HG03432 (cell line): ENCODE measurements at regions not wholly inside any gene's neighbourhood (a gene's known extent, or its start where the extent isn't known, plus 50 kb on each side); places are given as distances from the start of the nearest gene placed in this dataset.

ENCODE experiments used
- ATAC-seq: cut with Tn5 transposase; IDR thresholded peaks from one replicate; pipeline ENCODE4 v1.9.1; 2021; ENCODE audit warnings: mild to moderate bottlenecking, moderate library complexity; ENCODE audit not compliant: unreplicated experiment

DNA sequence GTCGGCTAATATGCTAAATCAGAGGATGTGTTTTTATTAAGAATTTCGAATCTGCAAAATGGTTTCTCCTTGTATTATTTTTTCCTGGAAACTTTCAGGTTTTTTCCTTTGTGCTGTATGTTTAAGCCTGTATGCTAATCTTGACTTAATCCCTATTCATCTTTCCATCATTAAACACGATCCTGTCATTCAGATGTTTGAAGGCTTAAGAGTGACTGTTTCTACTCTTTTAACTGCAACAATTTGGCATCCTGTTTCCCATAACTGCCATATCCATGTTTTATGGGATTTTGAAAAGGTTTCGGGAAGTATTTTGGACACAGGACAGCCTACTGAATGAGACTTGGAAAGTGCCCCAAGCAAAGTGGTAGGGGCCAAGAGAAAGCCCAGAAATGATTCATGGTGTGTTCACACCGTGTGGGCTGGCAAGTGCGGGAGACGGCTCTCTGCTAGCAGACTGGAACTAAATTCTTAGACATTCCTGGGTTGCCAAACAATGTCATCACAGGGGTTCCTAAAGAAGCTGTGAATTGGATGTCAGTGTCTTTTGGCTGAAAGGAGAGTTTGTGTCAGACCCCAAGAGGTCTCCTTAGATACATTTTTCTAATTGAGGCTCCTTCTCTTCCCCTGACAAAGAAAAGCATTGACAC lies 125.4 kb upstream of the ADAMTS16 start:
- ATAC-seq: no peak

DNA sequence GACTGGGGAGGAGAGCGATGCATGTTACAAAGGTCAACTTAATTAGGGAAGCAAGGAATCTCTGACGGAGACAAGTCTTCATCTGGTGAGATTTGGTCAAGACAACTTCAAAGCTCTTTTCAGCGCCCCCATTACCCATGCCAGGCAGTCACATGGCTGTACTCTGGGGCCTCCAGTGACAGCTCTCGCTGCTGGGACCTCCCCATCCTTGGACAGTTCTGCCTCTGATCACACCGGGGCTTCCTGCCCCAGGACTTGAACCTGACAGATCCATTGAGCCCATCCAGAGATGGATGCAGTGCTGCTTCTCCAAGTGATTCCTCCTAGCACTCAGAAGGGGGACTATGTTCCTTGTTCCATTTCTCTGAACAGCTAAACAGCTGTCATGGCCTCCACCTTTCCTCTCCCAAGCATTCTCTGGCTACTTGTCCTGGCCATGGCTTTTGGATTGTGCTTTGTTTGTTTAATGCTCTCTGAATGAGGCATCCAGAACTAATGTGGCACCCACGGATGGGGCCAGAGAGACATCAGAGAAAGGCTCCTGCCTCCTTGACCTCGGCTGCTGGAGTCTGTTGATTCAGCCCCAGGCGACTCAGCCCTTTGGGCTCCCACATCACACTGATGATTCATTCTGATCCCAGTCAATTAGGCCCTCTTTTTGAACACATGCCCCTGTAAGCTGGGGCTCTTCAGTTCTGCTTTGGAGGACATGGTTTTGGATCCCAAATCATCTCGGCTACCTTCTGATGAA lies 122.1 kb upstream of the ADAMTS16 start:
- ATAC-seq: peak; percentile 68

DNA sequence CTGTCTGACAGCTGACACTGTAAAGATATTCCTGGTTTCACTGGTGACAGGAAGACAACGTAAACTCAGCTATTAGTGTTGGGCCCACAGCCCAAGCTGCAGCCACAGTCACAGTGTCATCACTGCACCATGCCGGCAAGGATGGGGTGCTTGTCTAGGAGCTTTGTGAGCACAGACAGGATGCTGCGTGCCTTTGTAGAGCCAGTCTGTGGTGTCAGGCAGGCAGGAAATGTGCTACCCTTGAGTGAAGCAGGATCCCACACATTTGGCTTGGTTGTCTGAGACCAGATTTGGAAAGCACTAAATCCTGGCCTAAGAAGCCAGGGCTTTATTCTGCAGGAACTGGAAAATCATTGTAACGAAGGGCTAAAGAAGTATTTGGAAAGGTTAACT lies 121.6 kb upstream of the ADAMTS16 start:
- peak; percentile 41 for ATAC-seq

DNA sequence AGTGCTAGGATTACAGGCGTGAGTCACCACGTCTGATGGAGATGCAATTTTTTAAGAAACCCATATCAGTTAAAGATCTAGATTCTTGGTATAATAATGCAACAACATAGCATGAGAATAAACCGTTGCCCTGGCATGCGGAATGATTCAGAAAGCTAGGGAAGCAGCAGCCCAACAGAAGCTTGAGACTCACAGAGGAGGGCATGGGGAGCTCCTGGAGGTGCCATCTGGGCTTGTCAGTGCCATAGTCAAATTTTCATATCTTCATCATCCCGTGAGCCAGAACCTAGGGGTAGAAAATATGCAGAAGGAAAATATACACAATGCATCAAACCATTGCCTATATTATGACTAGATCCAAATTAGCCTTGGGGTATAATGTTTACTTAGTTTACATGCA lies 118.7 kb upstream of the ADAMTS16 start:
- ATAC-seq: no peak

DNA sequence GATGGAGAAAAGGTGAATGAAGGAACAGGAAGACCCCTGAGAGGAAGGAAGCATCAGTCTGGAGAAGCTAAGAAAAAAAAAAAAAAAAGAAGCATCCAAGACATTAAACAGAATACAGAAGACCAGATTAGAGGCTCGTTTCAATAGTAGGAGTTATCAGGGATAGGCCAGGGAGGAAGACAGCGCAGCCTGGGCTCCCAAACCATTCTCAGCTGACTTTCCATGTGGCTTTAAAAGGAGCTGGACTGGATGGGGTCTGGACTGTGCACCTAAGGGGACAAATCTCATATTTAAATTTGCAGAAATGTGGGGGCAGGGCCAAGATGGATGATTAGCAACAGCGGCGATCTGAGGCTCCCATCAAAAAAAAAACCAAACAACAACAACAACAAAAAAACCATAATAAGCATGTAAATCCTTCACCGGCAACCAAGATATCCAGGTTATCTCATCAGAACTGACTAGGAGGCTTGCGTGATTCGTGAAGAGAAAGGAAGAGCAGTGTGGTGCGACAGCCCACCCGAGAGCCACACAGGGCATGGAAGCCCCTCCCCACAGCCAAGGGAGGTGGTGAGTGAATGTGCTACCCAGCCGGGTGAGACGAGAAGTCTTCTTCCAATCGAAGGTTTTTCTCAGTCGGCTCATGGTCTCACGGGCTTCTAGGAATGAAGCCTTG lies 114.9 kb upstream of the ADAMTS16 start:
- ATAC-seq: no peak

DNA sequence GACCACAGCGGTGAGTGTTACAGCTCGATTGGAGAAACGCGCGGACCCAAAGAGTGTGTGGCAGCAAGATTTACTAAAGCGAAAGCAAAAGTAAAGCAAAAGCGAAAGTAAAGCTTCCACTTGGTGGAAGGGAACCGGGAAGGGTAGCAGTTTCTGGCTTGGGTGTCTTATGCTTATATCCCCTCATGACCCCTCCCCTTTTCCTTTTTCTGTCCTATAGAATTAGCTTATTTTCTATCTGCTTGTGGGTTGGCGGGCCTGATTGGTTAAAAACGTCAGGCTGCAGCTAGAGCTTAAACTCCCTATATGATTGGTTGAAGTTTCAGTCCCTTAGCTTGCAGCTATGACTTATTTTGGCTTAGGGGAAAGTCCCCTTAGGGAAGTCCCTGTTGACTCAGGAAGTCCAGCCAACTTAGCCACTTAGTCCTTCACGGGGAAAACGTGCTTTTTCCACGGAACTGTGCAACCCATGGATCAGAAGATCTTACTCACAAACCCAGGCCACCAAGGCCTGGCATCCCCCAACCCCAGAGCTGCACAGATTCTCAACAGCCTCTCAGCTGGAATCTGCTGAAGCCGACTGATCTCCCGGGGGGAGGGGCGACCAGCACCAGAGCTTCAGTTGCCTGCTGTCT lies 114.2 kb upstream of the ADAMTS16 start:
- ATAC-seq: peak; percentile 62

DNA sequence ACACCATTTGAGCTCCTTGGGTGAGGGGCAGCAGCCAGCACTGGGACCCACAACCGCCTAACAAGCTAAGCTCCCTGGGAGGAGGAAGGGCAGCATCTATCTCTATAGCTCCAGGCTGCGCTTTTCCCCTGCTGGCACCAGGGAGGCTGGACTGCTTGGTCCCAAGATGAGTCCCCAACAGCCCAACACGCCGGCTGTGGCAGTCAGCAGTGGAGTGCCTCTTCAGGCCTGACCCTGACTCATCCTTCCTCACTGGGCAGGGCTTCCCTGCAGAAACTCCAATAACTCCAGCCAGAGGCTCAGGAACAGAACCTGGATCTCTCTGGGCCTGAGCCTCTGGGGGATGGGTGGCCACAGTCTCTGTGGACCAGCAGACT lies 113.7 kb upstream of the ADAMTS16 start:
- no peak for ATAC-seq

DNA sequence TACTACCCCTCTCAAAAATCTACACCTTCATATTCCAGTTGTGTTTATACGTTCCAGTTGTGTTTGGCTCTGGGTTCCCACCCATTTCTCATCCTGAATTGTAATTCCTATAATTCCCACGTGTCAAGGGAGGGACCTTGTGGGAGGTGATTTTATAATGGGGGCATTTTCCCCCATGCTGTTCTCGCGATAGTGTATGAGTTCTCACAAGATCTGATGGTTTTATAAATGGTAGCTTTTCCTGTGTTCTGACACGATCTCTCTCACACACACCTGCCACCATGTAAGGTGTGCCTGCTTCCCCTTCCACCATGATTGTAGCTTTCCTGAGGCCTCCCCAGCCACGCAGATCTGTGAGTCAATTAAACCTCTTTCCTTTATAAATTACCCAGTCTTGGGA lies 108.5 kb upstream of the ADAMTS16 start:
- no peak for ATAC-seq

DNA sequence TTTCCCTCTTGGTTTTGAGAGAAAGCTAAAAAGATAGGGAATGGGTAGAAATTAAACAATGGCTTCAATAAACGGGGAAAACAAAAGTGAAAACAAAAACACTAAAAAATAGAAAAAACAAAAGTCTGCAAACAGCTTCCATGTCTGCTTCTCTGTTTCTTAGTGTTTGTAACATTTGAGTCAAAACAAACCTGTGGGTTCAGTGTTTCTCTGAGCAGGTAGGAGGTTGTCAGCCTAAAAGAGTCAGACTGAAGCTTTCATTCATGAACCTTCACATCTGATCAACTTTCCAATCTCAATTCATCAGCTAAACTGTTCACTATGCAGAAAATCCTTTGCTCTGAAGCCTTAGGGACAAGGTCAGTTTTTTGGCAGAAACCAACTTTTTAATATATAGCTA lies 102.5 kb upstream of the ADAMTS16 start:
- no peak for ATAC-seq

DNA sequence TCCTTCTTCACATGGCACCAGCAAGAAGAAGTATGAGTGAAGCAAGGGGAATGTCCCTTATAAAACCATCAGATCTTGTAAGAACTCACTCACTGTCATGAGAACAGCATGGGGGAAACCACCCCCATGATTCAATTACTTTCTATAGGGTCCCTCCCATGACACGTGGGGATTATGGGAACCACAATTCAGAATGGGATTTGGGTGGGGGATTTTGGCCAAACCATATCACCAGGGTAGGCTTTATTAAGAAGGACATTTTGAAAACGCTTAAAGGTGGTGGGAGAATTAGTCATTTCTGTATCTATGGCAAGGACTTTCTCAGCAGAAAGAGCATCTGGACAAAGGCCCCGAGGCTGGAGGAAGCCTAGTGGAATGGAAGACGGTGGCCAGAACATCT lies 100.2 kb upstream of the ADAMTS16 start:
- ATAC-seq: no peak

DNA sequence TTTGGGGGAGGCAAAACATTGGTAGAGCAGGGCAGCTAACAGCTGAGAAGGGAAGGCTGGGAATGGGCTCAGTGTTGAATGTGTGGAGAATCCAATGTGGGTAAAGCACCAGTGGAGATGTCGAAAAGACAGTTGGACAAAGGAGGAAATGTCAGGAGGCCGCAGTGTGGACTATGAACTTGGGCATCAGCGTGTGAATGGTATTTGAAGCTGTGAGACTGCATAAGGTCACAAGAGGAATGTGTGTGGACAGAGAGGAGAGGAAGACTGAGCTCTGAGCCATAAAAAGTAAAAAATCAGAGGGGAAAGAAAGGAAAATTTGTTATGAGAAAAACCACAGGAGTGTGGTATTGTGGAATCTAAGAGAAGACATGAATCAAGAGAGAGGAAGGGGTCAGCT lies 99.4 kb upstream of the ADAMTS16 start:
- no peak for ATAC-seq

DNA sequence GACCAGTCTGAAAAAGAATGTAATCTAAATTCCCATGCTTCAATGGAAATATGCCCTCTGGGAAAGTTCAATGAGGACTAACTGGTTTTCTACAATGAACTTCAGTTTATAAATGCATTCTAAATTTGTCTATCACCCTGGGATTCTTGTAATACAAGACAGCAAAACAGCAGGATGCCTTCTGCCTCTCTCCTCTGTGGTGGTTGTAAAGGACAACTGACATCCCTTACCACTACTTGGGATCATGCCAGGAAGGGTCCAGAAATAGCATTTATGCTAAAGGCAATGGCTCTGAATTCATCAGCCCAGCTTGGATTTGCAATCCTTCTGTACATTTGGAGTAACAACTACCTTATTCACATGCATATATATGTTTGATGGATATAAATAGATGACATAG lies 97.3 kb upstream of the ADAMTS16 start:
- ATAC-seq: no peak

DNA sequence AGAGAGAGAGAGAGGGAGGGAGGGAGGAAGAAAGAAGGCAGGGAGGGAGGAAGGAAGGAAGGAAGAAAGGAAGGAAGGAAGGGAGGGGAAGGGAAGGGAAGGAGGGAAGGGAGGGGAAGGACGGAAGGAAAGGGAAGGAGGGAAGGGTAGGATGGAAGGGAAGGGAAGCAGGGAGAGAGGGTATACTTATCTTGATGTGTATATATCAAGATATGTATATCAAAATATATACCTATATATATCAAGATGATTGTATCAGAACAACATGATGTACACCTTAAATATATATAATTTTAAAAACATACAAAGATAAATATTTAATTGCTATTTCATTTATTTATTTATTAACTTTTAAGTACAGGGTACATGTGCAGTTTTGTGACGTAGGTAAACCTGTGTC lies 96.8 kb upstream of the ADAMTS16 start:
- ATAC-seq: no peak

DNA sequence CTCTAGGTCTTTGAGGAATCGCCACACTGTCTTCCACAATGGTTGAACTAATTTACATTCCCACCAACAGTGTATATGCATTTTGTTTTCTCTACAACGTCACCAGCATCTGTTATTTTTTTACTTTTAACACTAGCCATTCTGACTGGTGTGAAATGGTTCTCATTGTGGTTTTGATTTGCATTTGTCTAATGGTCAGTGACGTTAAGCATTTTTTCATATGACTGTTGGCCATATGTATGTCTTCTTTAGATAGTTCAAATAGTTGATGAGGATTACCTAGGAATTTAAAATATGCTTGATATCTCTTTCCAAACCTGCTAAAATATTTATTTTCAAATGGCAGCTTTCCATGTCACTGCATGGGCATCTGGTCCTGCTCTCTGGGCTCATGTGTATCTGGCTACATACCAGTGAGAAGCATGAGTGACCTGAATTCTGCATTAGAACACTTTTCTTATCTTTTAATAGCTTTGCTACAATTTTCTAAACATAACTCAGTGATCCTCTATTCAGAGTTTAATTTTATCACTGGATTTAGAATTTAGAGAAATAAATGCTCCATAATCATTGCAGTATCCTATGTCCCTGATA lies 95.8 kb upstream of the ADAMTS16 start:
- ATAC-seq: no peak

DNA sequence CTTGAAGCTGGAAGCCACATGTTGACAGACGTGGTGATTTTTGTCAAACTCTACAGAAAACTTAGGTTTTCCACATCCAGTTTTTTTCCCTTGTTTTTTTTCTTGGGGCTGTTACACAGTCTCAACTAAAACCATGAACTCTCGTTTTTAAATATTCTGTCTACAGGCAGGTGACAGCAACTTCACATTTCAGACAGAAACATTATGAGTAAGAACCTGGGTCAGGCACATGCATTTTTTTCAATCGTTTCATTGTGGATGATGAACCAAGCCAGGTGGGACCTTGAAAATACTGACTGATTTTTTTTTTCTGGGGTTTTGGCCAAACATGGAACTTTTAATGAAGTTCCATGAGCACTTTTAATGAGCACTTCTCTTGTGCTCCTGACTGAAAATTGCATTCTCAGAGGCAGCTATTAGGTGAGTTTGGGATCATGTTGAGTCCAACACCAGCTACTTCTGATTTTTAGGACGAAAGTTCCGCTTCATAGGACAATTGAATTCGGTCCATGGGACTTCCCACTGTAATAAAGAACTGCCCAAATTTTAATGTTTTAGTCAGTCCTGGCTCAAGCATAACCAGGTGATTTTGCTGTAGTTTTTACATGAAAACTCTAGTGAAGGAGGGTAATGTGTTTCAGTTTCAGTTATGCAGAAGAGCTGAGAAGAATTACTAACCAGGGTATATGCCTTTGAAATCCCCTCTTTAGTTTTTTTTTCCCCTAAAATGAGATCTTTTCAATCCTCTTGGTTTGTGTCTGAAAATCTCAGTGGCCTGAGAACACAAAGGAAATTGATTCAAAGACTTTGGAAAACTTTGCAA lies 93.2 kb upstream of the ADAMTS16 start:
- peak; percentile 90 for ATAC-seq

DNA sequence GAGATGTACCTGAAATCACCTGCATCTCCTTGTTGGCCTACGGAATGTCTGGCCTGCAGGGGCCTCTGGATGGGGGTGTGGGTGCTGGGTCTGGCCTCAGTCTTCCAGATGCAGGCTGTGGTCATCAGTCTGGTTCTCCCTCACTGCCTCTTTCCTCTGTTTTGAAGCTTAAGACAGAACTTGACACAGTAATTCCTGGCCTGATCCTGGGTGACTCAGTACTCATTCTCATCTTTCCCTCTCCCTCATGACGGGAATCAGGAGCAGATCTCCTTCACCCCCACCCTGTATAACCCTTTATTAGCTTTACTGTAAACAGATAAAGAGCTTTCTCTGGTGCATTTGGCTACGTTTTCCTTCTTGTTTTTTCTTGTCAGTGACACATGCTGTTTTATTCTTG lies 89.3 kb upstream of the ADAMTS16 start:
- no peak for ATAC-seq

DNA sequence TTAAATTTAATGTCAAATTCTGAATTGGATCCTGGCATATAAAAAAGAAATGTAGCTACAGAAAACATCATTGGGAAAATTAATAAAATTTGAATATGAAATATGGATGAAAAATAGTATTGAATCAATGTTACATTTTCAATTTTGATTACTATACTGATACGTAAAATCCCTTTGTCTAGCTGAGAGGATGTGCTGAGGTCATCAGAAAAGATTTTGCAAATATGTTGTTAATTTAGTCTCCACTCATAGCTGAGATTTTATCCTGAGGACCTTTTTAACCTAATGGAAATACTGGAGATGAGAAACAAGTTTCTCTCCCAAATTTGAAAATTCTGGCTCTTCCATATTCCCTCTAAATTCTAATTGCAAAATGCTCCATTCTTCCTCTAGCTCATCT lies 84.4 kb upstream of the ADAMTS16 start:
- ATAC-seq: no peak

DNA sequence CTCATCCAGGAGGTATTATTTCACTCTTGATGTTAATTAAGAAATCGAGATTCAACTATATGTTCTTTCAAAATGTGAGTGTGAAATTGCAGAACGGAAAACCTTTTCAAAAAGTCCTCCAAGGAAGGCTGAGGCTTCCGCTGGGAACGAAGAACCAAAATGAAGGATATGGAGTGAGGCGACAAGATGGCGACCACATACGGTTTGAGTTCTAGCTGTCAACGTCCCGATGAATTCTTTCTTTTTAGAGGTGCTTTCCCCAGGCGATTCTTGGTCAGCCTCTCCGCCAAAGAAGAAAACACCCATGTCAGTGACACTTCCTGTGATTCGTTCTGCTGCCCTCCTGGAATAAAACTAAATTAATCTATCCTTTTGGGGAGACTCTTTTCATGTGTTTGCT lies 78.3 kb upstream of the ADAMTS16 start:
- ATAC-seq: no peak

DNA sequence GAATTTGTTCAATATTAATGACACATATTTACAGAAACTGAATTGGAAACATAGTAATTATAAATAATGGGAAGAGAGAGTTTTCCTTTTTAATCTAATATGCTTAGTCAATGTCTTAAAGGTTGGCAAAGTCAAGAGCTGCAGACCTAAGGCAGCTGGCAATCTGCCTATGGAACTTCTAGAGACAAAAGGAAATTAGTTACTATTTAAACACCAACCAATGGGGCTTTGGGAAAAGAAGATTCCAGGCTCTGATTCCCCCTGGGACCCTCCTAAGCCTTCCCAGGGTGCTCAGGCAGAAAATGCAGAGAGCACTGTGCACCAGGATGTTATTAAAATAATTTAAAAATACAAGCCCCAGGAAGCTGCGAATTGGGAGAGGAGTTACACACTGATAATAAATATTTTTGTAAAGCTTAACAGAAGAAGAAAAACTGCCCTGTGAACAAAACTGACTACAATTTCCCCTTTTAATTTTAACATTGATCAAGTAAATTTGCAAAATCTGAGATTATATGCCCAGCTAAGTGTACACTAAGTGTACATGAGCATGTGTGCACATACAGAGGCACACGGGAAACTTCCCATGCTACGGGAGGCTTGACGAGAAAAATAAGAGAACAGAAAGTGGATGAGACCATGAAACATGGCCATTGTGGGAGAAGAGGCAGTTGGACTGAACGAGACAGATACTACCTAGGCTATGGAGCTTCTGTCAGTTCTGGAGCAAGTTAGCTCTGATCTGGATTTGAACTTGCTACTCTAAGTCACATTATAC lies 77.4 kb upstream of the ADAMTS16 start:
- no peak for ATAC-seq

DNA sequence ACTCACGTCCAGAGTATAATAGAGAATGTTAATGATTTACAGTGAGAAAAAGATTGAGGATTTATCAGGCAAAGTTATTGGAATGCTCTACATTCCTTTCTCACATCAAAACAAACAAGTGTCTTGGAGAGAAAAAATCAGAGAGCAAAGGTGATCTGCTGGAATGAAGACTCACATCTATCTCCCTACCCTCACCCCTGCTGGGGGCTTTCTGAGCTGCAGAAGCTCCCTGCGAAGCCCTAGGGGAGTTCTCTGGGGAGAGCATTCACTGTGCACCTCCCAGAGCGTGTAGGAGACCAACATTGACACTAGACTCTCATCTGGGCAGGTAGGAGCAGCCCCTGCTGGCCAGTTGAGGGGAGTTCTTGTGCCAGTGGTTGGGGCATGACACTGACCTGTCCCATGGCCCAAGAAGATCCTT lies 76.6 kb upstream of the ADAMTS16 start:
- peak; percentile 68 for ATAC-seq
